NCI-H748 (cell line): ENCODE measurements at regions not wholly inside any gene's neighbourhood (a gene's known extent, or its start where the extent isn't known, plus 50 kb on each side); places are given as distances from the start of the nearest gene placed in this dataset.

ENCODE experiments used
- DNase-seq: peaks from one replicate; lab custom pipeline; 2025; ENCODE audit not compliant: unreplicated experiment; lab: John Stamatoyannopoulos, UW

GRCh38 chr7:84506151-84506550 lies 311.6 kb upstream of the SEMA3A start:
- no peak for DNase-seq

GRCh38 chr7:84502239-84502638 lies 307.6 kb upstream of the SEMA3A start:
- no peak for DNase-seq

- no peak for DNase-seq
Measured at GRCh38 chr7:84497873-84498272, 303.3 kb upstream of the SEMA3A start.

GRCh38 chr7:84495128-84495527 lies 300.5 kb upstream of the SEMA3A start:
- no peak for DNase-seq

GRCh38 chr7:84492098-84493034 lies 297.8 kb upstream of the SEMA3A start:
- DNase-seq = no peak

GRCh38 chr7:84490661-84491060 lies 296.1 kb upstream of the SEMA3A start:
- peak; percentile 30 for DNase-seq

- DNase-seq = no peak
Measured at GRCh38 chr7:84484502-84485079, 290.0 kb upstream of the SEMA3A start.

GRCh38 chr7:84482476-84482875 lies 287.9 kb upstream of the SEMA3A start:
- no peak for DNase-seq

- no peak for DNase-seq
Measured at GRCh38 chr7:84479059-84479458, 284.5 kb upstream of the SEMA3A start.

- DNase-seq = no peak
Measured at GRCh38 chr7:84477786-84478478, 283.3 kb upstream of the SEMA3A start.

- no peak for DNase-seq
Measured at GRCh38 chr7:84474436-84474835, 279.8 kb upstream of the SEMA3A start.

- no peak for DNase-seq
Measured at GRCh38 chr7:84471576-84471975, 277.0 kb upstream of the SEMA3A start.

- no peak for DNase-seq
Measured at GRCh38 chr7:84469034-84469433, 274.4 kb upstream of the SEMA3A start.

- no peak for DNase-seq
Measured at GRCh38 chr7:84462259-84462658, 267.7 kb upstream of the SEMA3A start.

- no peak for DNase-seq
Measured at GRCh38 chr7:84461093-84461492, 266.5 kb upstream of the SEMA3A start.

- DNase-seq = peak; percentile 4
Measured at GRCh38 chr7:84455788-84456187, 261.2 kb upstream of the SEMA3A start.

GRCh38 chr7:84454174-84454959 lies 259.8 kb upstream of the SEMA3A start:
- no peak for DNase-seq

- DNase-seq = no peak
Measured at GRCh38 chr7:84452618-84453017, 258.0 kb upstream of the SEMA3A start.

- DNase-seq = no peak
Measured at GRCh38 chr7:84450772-84451171, 256.2 kb upstream of the SEMA3A start.

GRCh38 chr7:84447636-84448293 lies 253.2 kb upstream of the SEMA3A start:
- DNase-seq = no peak
